Mucosa of stomach (tissue), 1 donor: ENCODE measurements at regions not wholly inside any gene's neighbourhood (a gene's known extent, or its start where the extent isn't known, plus 50 kb on each side); places are given as distances from the start of the nearest gene placed in this dataset.

Experiments
- H3K27me3 ChIP-seq: one replicate; pipeline ENCODE4 v1.7.0; 2013; ENCODE audit warnings: mild to moderate bottlenecking, low read length; ENCODE audit not compliant: control insufficient read depth, insufficient read depth
- H3K36me3 ChIP-seq: one replicate; pipeline ENCODE4 v1.7.0; 2013; ENCODE audit warnings: low read length; ENCODE audit not compliant: control insufficient read depth, insufficient read depth
- H3K4me1 ChIP-seq: one replicate; pipeline ENCODE4 v1.7.0; 2013; ENCODE audit warnings: mild to moderate bottlenecking, low read length; ENCODE audit not compliant: control insufficient read depth, insufficient read depth
- H3K4me3 ChIP-seq: one replicate; pipeline ENCODE4 v1.7.0; 2013; ENCODE audit warnings: low read length
- H3K9ac ChIP-seq: one replicate; pipeline ENCODE4 v1.7.0; 2013; ENCODE audit warnings: mild to moderate bottlenecking, low read length, moderate library complexity
- H3K9me3 ChIP-seq: one replicate; pipeline ENCODE4 v1.7.0; 2013; ENCODE audit warnings: mild to moderate bottlenecking, low read length, moderate library complexity; ENCODE audit not compliant: control insufficient read depth
- donor health status: Pancreatic carcinoma.

- no peaks in the 10 kb centered on the region for H3K9me3 ChIP-seq
- H3K9ac ChIP-seq, result no peak overlapping the region
- peaks cover 18% of the 10 kb centered on the region for H3K4me1 ChIP-seq
- no peaks in the 10 kb centered on the region for H3K27me3 ChIP-seq
- no peaks in the 10 kb centered on the region for H3K36me3 ChIP-seq
- H3K4me3 ChIP-seq, result no peak overlapping the region
Observed at GRCh38 chrX:39720945-39721344, 376.8 kb downstream of the BCOR start.

GRCh38 chrX:39721566-39722279 lies 376.0 kb downstream of the BCOR start:
- no peaks in the 10 kb centered on the region for H3K9me3 ChIP-seq
- H3K36me3 ChIP-seq, result no peaks in the 10 kb centered on the region
- no peak overlapping the region for H3K4me3 ChIP-seq
- peaks cover 25% of the 10 kb centered on the region for H3K4me1 ChIP-seq
- no peak overlapping the region for H3K9ac ChIP-seq
- no peaks in the 10 kb centered on the region for H3K27me3 ChIP-seq

GRCh38 chrX:39724544-39724943 lies 373.2 kb downstream of the BCOR start:
- Histone ChIP-seq H3K27me3 (no peaks in the 10 kb centered on the region), H3K9me3 (no peaks in the 10 kb centered on the region), H3K4me1 (peaks cover 39% of the 10 kb centered on the region), H3K36me3 (no peaks in the 10 kb centered on the region), H3K4me3 (no peak overlapping the region), H3K9ac (no peak overlapping the region)

GRCh38 chrX:39725114-39725513 lies 372.6 kb downstream of the BCOR start:
- no peak overlapping the region for H3K9ac ChIP-seq
- H3K4me1 ChIP-seq, result peaks cover 43% of the 10 kb centered on the region
- H3K27me3 ChIP-seq, result no peaks in the 10 kb centered on the region
- H3K9me3 ChIP-seq, result no peaks in the 10 kb centered on the region
- H3K36me3 ChIP-seq, result no peaks in the 10 kb centered on the region
- no peak overlapping the region for H3K4me3 ChIP-seq

- H3K9me3 ChIP-seq, result no peaks in the 10 kb centered on the region
- no peak overlapping the region for H3K4me3 ChIP-seq
- H3K9ac ChIP-seq, result no peak overlapping the region
- H3K36me3 ChIP-seq, result no peaks in the 10 kb centered on the region
- H3K4me1 ChIP-seq, result peaks cover 51% of the 10 kb centered on the region
- H3K27me3 ChIP-seq, result no peaks in the 10 kb centered on the region
Observed at GRCh38 chrX:39725928-39726619, 371.7 kb downstream of the BCOR start.

- Histone ChIP-seq H3K36me3 (no peaks in the 10 kb centered on the region), H3K9me3 (no peaks in the 10 kb centered on the region), H3K9ac (no peak overlapping the region), H3K4me1 (peaks cover 53% of the 10 kb centered on the region), H3K27me3 (no peaks in the 10 kb centered on the region), H3K4me3 (no peak overlapping the region)
Observed at GRCh38 chrX:39726771-39727170, 371.0 kb downstream of the BCOR start.

DNA sequence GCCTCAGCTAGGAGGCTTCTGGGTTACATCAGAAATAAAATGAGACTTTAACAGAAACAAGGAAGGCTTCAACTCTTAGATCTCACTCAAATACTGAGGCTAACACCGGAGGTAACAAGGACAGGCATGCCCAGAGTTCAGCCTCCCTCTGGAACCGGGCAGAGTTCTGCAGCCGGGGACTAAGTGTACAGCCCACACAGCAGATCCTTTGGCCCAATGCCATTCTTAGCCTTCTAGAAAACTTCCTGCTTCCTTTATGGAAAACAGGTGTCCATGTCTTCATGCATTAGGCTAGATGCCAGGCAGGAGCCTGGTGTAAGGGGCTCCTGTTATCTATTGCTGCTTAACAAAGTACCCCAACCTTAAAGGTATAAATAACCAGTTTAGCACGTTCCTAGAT lies 369.7 kb downstream of the BCOR start:
- H3K4me3 ChIP-seq, result no peak overlapping the region
- no peaks in the 10 kb centered on the region for H3K9me3 ChIP-seq
- H3K27me3 ChIP-seq, result no peaks in the 10 kb centered on the region
- H3K4me1 ChIP-seq, result peaks cover 49% of the 10 kb centered on the region
- H3K36me3 ChIP-seq, result no peaks in the 10 kb centered on the region
- H3K9ac ChIP-seq, result no peak overlapping the region

DNA sequence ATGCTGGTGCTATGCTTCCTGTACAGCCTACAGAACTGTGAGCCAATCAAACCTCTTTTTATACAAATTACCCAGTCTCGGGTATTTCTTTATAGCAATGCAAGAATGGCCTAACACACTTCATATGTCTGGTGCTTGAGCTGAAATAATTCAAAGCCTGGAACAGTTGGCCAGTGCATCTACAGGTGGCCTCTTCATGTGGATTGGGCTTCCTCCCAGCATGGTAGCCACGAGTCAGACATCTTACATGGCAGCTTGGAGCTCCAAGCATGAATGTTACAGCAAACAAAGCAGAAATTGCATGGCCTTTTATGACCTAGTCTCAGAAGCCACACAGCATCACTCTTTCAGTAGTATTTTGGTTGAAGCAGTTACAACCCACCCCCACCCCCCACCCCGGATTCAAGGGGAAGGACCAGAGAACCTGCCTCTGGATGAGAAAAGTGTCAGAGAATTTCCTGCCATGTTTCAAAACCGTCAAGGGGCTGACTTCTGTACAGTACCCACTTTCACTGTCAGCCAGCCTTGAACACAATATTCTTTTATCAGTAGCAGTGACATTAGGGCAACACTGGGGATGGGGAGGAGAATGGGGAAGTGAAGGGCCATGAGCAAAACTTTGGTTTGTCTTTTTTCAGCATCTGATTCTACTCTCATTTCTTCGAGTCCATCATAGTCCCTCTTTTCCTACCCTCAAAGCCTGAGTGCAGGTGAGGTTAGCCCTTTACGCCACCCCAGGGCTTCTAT lies 368.7 kb downstream of the BCOR start:
- Histone ChIP-seq H3K27me3 (no peaks in the 10 kb centered on the region), H3K9me3 (no peaks in the 10 kb centered on the region), H3K4me3 (no peak overlapping the region), H3K4me1 (peaks cover 49% of the 10 kb centered on the region), H3K36me3 (no peaks in the 10 kb centered on the region), H3K9ac (no peak overlapping the region)

DNA sequence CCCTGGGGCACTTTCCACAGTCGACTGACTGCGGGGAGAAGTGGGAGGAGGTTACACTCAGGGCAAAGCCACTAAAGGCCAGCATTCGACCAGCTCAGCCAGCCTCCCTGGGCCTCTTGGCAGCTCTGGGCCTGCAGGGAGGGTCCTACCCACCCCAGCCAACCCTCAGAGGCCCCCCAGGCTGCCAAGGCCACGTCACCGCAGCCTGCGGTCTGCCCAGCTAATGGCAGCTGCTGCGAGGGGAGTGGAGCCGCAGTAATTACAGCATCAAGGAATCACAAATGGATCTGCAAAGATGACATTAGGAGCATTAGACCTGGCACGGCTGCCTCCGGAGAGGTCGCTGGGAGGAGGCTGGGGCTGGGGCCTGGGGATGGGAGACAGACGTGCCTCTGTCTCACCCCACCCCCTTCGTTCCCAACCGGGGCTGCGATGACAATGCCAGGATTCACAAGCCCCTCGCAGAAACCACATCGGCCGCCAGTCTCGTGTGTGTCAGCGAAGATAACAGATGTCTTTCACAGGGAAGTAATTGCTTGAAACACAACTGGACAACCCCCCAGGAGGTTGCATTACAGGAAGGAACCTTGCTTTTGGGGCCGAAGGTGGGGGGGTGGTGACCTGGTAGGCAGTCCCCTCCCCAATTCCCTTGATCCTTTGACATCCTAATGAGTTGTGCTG lies 367.6 kb downstream of the BCOR start:
- no peaks in the 10 kb centered on the region for H3K36me3 ChIP-seq
- H3K9me3 ChIP-seq, result no peaks in the 10 kb centered on the region
- H3K4me1 ChIP-seq, result peaks cover 54% of the 10 kb centered on the region
- H3K27me3 ChIP-seq, result no peaks in the 10 kb centered on the region
- no peak overlapping the region for H3K9ac ChIP-seq
- H3K4me3 ChIP-seq, result no peak overlapping the region

DNA sequence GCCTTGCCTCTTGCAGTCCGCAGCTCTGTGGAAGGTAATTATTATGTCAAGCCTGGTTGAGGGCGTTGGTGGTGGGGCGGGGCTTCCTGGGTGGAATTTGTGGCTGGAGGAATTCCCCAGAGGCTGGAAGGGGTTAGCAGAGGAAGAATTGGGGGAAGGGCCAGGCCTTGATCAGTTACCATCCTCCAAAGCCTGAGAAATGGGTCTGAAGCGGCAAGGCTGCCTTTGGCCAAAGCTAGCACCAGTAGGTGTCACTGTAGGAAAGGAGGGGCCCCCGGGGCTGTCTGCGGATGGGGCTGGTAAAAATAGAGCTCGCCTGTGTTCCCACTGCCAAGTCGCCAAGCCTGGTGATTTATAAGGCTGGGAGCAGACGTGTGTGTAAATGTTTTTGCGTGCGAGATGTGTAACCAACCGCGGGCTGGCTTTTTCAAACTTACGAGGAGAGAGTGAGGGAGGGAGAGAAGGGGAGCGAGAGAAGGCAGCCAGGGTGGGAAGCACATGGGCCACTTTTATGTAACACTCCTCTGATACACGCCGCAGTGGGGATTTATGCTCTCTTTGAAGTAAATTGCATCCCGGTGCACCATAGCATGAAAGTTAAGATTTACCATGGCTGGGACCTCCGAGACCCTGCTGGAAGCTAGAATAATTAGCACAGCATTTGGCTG lies 367.0 kb downstream of the BCOR start:
- no peak overlapping the region for H3K9ac ChIP-seq
- no peaks in the 10 kb centered on the region for H3K9me3 ChIP-seq
- H3K27me3 ChIP-seq, result no peaks in the 10 kb centered on the region
- H3K4me1 ChIP-seq, result peaks cover 53% of the 10 kb centered on the region
- H3K36me3 ChIP-seq, result no peaks in the 10 kb centered on the region
- no peak overlapping the region for H3K4me3 ChIP-seq

DNA sequence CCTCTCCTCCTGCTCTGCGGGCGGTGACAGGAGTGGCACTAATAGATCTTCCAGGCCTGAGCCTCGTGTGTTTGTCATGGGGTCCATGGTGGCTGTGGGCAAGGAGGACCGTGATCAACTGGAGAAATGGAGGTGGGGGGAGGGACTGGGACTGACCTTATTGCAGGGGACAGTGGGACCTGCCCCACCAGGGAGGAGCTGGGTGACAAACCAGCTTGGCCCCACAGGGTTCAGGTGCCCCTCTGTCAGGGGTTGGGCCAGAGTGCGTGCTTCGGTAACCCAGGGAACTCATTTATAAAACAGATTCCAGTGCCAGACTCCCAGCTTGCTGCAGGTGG lies 366.5 kb downstream of the BCOR start:
- H3K27me3 ChIP-seq, result no peaks in the 10 kb centered on the region
- H3K9ac ChIP-seq, result no peak overlapping the region
- no peak overlapping the region for H3K4me3 ChIP-seq
- H3K9me3 ChIP-seq, result no peaks in the 10 kb centered on the region
- no peaks in the 10 kb centered on the region for H3K36me3 ChIP-seq
- peaks cover 53% of the 10 kb centered on the region for H3K4me1 ChIP-seq
